22Rv1 (cell line): ENCODE measurements at regions not wholly inside any gene's neighbourhood (a gene's known extent, or its start where the extent isn't known, plus 50 kb on each side); places are given as distances from the start of the nearest gene placed in this dataset.

Experiments used
- CTCF ChIP-seq: fragments of 450-650 bp; IDR thresholded peaks from 2 replicates; pipeline ENCODE4 v1.5.1; 2017; ENCODE audit warnings: mild to moderate bottlenecking
- ZFX ChIP-seq: fragments of 450-650 bp; IDR thresholded peaks from 2 replicates; pipeline ENCODE4 v1.6.1; 2017; ENCODE audit warnings: antibody characterized with exemption, borderline replicate concordance

DNA sequence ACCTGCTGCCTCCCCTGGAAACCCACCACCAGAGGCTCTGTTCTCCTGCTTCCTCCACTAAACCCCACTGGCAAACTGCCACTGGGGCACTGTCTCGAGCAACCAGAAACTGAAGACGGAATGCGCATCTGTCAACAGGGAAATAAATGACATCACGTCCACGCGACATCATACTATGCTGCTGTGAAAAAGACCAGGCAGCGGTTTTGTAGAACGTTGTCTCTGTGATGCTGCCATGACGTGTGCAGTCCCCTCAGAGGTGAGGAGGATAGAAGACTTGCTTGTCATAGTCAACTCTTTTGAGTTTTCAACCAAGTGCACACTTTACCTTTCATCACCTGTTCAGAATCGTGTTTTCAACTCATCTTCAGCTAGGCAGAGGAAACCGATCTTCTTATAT, 203.0 kb upstream of the IGF1R start:
- TF ChIP-seq CTCF, result no peak
- TF ChIP-seq ZFX, result no peak
